ENCODE measurements at regions not wholly inside any gene's neighbourhood (a gene's known extent, or its start where the extent isn't known, plus 50 kb on each side); places are given as distances from the start of the nearest gene placed in this dataset.
"Not testable (repeated sequence)": the region's sequence is repeated elsewhere in the genome, so short reads cannot be mapped to it uniquely, and the experiment has no call there.

DNA sequence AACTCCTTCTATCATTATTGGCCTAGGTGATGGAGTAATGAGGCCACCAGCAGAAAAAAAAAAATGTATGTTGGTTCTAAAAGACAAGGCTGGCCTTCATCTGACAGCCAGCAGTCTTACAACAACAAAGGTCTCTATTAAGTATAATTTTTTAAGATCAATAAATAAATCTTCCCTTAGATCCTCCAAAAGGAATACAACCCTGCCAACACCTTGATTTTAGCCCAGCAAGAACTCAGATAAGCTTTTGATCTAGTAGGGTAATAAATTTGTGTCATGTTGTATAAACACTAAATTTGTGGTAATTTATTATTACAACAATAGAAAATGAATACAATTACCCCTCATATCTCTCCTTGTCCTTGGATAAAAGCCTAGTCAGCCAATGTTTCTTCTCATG, 633.2 kb upstream of the FAM174A start:
- DNase-seq (ENCODE audit: low spot score) = no peak

DNA sequence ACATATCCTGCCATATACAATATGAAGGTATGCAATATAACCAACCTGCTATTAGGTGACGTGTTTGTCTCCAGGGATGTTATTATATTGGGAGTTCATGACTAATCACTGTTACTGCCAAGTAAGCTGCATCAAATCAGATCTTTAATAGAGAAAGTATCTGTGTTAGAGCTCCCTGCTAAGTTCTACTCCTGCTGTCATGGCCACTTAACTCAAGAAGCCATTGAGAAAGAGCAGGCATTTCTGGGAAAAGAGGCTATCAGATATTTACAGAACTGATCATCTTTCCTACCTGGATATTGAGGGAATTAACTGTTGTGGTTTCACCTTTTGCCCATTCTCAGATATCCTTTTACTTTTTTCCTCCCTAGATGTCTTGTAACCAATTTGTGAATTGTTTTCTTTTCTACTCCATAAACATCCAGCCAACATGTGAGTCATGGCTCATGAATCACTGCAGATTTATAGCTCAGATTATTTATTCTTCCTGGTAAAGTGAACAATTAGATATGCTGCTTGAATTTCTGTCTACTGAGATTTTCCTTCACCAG, 634.8 kb upstream of the FAM174A start:
- DNase-seq (ENCODE audit: low spot score) = peak; percentile 2

DNA sequence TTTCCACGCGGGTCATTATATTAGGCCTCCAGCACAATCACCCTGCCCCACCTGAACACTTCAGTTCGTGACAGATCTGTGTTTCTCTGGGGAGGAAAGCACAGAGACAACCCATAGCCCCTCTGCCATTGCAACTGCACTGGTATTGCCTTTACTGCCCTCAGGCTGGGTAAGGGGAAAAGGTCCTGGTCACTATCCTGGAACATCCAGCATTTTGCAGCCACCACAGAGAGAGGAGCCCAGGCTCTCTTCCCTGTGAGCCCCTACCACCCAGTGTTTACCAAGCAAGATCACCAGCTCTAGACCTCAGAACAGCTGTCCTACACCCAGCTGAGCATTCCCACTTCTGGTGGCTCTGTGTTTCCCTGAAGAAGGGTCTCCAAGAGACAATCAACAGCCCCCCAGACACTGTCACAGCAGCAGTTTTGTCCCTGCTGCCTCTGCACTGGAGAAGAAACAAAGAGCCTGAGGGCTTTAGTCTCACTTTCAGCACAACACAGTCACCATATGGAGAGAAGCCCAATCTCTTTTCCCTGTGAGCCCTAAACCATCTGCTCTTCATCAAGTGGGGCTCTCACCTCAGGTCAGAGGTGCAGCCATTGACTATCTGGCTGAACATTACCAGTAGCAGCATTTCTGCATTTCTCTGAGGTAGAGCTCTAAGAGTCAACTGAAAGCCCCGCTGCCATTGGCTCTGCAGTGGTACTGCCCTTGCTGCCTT, 655.2 kb upstream of the FAM174A start:
- no peak for DNase-seq (ENCODE audit: low spot score)

DNA sequence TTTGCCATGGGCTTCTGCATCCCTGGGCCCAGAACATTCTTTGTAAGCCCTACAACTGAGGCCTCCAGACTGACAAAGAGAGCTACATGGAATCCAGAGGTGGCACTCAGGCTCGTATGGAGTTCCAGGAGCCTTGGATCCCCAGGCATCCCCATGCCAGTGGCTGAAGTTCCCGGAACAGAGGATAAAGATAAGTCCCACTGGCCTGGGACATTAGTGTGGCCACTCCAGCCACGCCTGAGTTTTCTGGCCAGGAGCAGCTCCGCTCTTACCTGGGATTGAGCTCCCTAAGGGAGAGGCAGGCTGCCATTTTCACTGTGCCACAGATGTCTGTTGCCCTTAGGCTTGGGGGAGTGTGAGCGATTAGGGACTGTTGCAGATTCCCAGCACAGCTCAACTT, 656.3 kb upstream of the FAM174A start:
- DNase-seq (ENCODE audit: low spot score) = no peak

DNA sequence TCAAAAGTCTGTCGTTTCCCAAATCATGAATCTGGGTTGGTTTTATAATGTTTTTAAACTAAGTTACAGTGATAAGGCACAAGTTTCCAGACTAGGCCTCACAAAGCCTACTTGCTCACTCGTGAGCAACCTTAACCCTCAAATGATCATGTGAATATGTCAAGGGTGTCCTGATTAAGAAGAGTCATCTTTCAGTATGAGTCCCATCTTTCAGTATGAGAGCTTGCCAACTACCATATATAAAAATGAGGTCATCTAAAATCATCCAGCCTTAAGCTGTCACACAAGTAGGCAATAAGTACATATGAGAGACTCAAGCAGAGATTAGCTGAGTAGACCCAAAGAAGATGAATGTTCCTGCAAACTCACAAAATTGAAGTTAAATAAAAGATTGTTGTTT, 668.4 kb upstream of the FAM174A start:
- no peak for DNase-seq (ENCODE audit: low spot score)

- DNase-seq (ENCODE audit: low spot score) = no peak
Observed at GRCh38 chr5:99865159-99865558, 670.0 kb upstream of the FAM174A start.

- DNase-seq (ENCODE audit: low spot score) = no peak
Observed at GRCh38 chr5:99835791-99836190, 699.4 kb upstream of the FAM174A start.

- no peak for DNase-seq (ENCODE audit: low spot score)
Observed at GRCh38 chr5:99827136-99827535, 708.0 kb upstream of the FAM174A start.

GRCh38 chr5:99817796-99818195, 717.4 kb upstream of the FAM174A start:
- DNase-seq (ENCODE audit: low spot score) = no peak

- DNase-seq (ENCODE audit: low spot score) = no peak
Observed at GRCh38 chr5:99814321-99815063, 720.7 kb upstream of the FAM174A start.

- DNase-seq (ENCODE audit: low spot score) = no peak
Observed at GRCh38 chr5:99808657-99809230, 726.4 kb upstream of the FAM174A start.

- no peak for DNase-seq (ENCODE audit: low spot score)
Observed at GRCh38 chr5:99807346-99807745, 727.8 kb upstream of the FAM174A start.

DNA sequence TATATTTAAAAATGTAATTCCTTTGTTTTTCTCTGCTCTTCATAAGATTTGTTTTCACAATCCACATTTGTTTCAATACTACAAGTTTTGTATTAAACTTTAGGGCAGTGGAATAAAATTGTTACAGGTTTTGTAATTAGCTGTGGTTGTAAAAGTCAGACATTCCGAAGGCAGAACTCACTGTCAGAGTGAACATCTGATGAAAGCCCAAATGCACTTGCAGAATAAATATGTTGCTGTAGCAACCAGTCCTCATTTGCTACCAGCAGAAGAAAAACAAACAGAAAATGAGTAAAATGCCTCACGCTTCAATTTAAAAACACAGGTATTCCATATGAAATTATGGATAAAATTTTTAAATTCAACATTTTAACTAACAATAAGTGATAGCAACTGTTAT, 740.1 kb upstream of the FAM174A start:
- DNase-seq (ENCODE audit: low spot score) = no peak

- no peak for DNase-seq (ENCODE audit: low spot score)
Observed at GRCh38 chr5:99788482-99788881, 746.7 kb upstream of the FAM174A start.

- DNase-seq (ENCODE audit: low spot score) = no peak
Observed at GRCh38 chr5:99775189-99775588, 760.0 kb upstream of the FAM174A start.

GRCh38 chr5:99773290-99773689, 761.9 kb upstream of the FAM174A start:
- DNase-seq (ENCODE audit: low spot score) = no peak

- peak; percentile 2 for DNase-seq (ENCODE audit: low spot score)
Observed at GRCh38 chr5:99771296-99771695, 763.9 kb upstream of the FAM174A start.

DNA sequence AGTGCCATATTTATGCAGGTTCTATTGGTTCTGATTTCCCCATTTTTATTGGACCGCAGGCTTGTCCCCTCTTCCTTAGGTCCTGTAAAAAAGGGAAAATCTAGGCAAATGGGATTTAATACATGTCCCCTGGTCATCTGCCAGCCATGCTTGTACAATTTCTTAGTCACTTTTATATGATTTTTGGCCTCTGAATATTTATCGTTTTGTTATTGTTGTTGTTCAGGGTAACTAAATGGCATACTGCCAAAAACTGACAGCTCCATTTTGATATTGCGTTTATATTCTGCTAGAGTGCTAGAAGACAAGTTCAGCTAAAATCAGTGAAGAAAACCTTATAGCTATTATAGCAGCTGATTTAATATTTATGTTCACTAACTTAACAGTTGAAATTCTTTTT, 770.2 kb upstream of the FAM174A start:
- DNase-seq (ENCODE audit: low spot score) = no peak

DNA sequence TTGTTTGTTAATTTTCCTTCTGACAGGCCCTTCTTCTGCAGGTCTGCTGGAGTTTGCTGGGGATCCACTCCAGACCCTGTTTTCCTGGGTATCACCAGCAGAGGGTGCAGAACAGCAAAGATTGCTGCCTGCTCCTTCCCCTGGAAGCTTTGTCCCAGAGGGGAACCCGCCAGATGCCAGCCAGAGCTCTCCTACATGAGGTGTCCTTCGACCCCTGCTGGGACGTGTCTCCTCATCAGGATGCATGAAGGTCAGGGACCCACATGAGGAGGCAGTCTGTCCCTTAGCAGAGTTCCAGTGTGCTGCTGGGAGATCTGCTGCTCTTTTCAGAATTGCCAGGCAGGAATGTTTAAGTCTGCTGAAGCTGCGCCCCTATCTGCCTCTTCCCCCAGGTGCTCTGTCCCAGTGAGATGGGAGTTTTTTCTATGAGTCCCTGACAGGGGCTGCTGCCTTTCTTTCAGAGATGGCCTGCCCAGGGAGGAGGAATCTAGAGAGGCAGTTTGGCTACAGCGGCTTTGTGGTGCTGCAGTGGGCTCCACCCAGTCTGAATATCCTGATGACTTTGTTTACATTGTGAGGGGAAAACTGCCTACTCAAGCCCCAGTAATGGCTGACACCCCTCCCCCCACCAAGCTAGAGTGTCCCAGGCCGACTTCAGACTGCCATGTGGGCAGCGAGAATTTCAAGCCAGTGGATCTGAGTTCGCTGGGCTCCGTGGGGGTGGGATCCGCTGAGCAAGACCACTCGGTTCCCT, 772.0 kb upstream of the FAM174A start:
- no peak for DNase-seq (ENCODE audit: low spot score)

GRCh38 chr5:99747342-99747741, 787.8 kb upstream of the FAM174A start:
- no peak for DNase-seq (ENCODE audit: low spot score)

GRCh38 chr5:99733146-99733545, 802.0 kb upstream of the FAM174A start:
- not testable (repeated sequence) for DNase-seq (ENCODE audit: low spot score)

- DNase-seq (ENCODE audit: low spot score) = not testable (repeated sequence)
Observed at GRCh38 chr5:99730653-99731052, 801.8 kb upstream of the CHD1 start.
